T-helper 2 cell treated with Interferon-gamma antibody and Interleukin-4, amounts not matched to agents 5 μg/mL and 100 μg/mL, for 36 hours (primary cell): ENCODE measurements at regions not wholly inside any gene's neighbourhood (a gene's known extent, or its start where the extent isn't known, plus 50 kb on each side); places are given as distances from the start of the nearest gene placed in this dataset.

Source experiments
- DNase-seq: peaks from one replicate; pipeline ENCODE4 v3.0.0; 2021; ENCODE audit warnings: low spot score
- H3K27ac Mint-ChIP-seq: one replicate; pipeline ENCODE4 v1.8.0; 2021; ENCODE audit warnings: mild to moderate bottlenecking, mixed read lengths
- H3K27me3 Mint-ChIP-seq: one replicate; pipeline ENCODE4 v1.8.0; 2021; ENCODE audit warnings: low read depth, mixed read lengths
- H3K36me3 Mint-ChIP-seq: one replicate; pipeline ENCODE4 v1.8.0; 2021; ENCODE audit warnings: low read depth, mixed read lengths
- H3K4me1 Mint-ChIP-seq: one replicate; pipeline ENCODE4 v1.8.0; 2021; ENCODE audit warnings: low read depth, mixed read lengths
- H3K4me3 Mint-ChIP-seq: one replicate; pipeline ENCODE4 v1.8.0; 2022; ENCODE audit warnings: mild to moderate bottlenecking, moderate library complexity, mixed read lengths
- H3K9me3 Mint-ChIP-seq: one replicate; pipeline ENCODE4 v1.8.0; 2021; ENCODE audit warnings: mixed read lengths

DNA sequence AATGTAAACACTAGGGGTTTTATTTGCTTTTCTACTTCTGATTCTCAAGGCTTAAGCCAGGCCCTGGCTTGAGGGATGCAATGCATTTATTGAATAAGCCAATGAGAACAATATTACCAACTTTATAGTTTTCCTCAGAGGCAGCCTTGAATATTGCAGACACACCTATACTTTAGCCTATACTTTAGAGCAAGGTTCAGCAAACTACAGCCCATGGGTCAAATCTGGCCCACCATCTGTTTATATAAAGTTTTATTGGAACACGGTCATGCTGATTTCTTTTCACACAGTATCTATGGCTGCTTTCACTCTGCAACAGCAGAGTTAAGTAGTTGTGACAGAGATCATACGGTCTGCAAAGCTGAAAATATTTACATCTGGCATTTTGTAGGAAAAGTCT is 50.3 kb upstream of the E2F8 start:
- no peaks in the 10 kb centered on the region for H3K4me1 Mint-ChIP-seq
- no peaks in the 10 kb centered on the region for H3K9me3 Mint-ChIP-seq
- no peak overlapping the region for H3K4me3 Mint-ChIP-seq
- DNase-seq = no peak
- no peaks in the 10 kb centered on the region for H3K36me3 Mint-ChIP-seq
- H3K27ac Mint-ChIP-seq = no peak overlapping the region
- peaks cover 11% of the 10 kb centered on the region for H3K27me3 Mint-ChIP-seq
